HepG2 (cell line): ENCODE measurements at regions not wholly inside any gene's neighbourhood (a gene's known extent, or its start where the extent isn't known, plus 50 kb on each side); places are given as distances from the start of the nearest gene placed in this dataset.

ENCODE experiments used
- ATAC-seq: fragments of 200-7000 bp; cut with Tn5 transposase; 3 replicates; pipeline ENCODE4 v1.9.1; 2020; ENCODE audit warnings: mild to moderate bottlenecking, moderate library complexity
- BruUV-seq: library from RNA; stranded (reverse); fragments of 400-500 nt; replicated peaks from 2 replicates; lab custom pipeline; 2021; lab: Mats Ljungman, UMichigan
- CTCF ChIA-PET: fragments of 300-600 bp; formaldehyde crosslinking; extraction: SDS; loops from one replicate; lab custom pipeline; 2021; ENCODE audit warnings: low total read pairs, inconsistent platforms, low intra/inter-chr PET ratio; lab: Yijun Ruan, JAX
- POLR2A ChIA-PET: fragments of 350-600 bp; sonication (Branson Sonifier 250); formaldehyde crosslinking; loops from one replicate; lab custom pipeline; 2020; ENCODE audit warnings: antibody characterized with exemption, inconsistent platforms; lab: Yijun Ruan, JAX
- DNase-seq: peaks from one replicate; pipeline ENCODE4 v3.0.0-alpha.2; 2015; ENCODE audit warnings: low spot score
- FAIRE-seq: peaks from 3 replicates; lab custom pipeline; 2011; peaks lifted over from hg19 to GRCh38; lab: Jason Lieb, UNC
- H2AFZ ChIP-seq: one replicate; pipeline ENCODE4 v1.6.1; 2011; ENCODE audit warnings: low read length, inconsistent platforms
- H3K27ac ChIP-seq: fragments of 300-600 bp; 3 replicates; pipeline ENCODE4 v1.8.0; 2011; ENCODE audit warnings: mixed run types, mild to moderate bottlenecking, mixed read lengths, low read length, inconsistent platforms; ENCODE audit not compliant: insufficient read depth; ENCODE audit errors: extremely low read length
- H3K27me3 ChIP-seq, 2 experiments: fragments of 200-600 bp in 1 of 2; 2 replicates in 1 of 2; 3 replicates in 1 of 2; pipeline versions ENCODE4 v1.6.0 to v1.8.0; 2011; ENCODE audit warnings: low read length in 2 of 2, mild to moderate bottlenecking in 2 of 2, moderate library complexity in 2 of 2, inconsistent platforms in 1 of 2; ENCODE audit not compliant: insufficient read depth in 2 of 2, control insufficient read depth in 1 of 2
- H3K36me3 ChIP-seq, 2 experiments: fragments of 200-600 bp in 1 of 2; replicated peaks in 1 of 2; 2 replicates in 1 of 2; 3 replicates in 1 of 2; pipeline versions ENCODE4 v1.5.1 to v1.8.0; 2011; ENCODE audit warnings: low read length in 2 of 2, inconsistent platforms in 1 of 2; ENCODE audit not compliant: insufficient read depth in 2 of 2, control insufficient read depth in 1 of 2
- H3K4me1 ChIP-seq: 2 replicates; pipeline ENCODE4 v1.5.1; 2012; ENCODE audit warnings: low read length, inconsistent platforms; ENCODE audit not compliant: insufficient read depth
- H3K4me2 ChIP-seq: 2 replicates; pipeline ENCODE4 v1.6.0; 2011; ENCODE audit warnings: low read depth, low read length, inconsistent platforms
- H3K4me3 ChIP-seq, 3 experiments: fragments of 200-600 bp in 1 of 3; sonication (generic), shearing (Covaris generic) in 1 of 3; replicated peaks in 1 of 3; 2 replicates each; pipeline ENCODE4 v1.5.1; 2011 to 2016; ENCODE audit warnings: low read length in 3 of 3, inconsistent platforms in 2 of 3, low read depth in 2 of 3, mild to moderate bottlenecking in 2 of 3, control low read depth in 1 of 3, mixed read lengths in 1 of 3; ENCODE audit not compliant: insufficient read depth in 1 of 3
- H3K79me2 ChIP-seq: one replicate; pipeline ENCODE4 v1.6.1; 2011; ENCODE audit warnings: low read length, inconsistent platforms; ENCODE audit not compliant: insufficient read depth
- H3K9ac ChIP-seq: 2 replicates; pipeline ENCODE4 v1.6.0; 2011; ENCODE audit warnings: mild to moderate bottlenecking, low read depth, low read length, inconsistent platforms; ENCODE audit not compliant: insufficient read depth
- H3K9me3 ChIP-seq: 2 replicates; pipeline ENCODE4 v1.5.1; 2012; ENCODE audit warnings: mild to moderate bottlenecking, low read length
- H4K20me1 ChIP-seq: 2 replicates; pipeline ENCODE4 v1.6.0; 2011; ENCODE audit warnings: inconsistent platforms, mild to moderate bottlenecking, low read length, moderate library complexity; ENCODE audit not compliant: insufficient read depth
- AGO1 ChIP-seq: fragments of 200-400 bp; formaldehyde crosslinking; IDR thresholded peaks from 2 replicates; pipeline ENCODE4 v1.6.1; 2017; ENCODE audit warnings: mild to moderate bottlenecking, low read depth, low read length, moderate library complexity; ENCODE audit not compliant: poor library complexity, severe bottlenecking
- CEBPG ChIP-seq: IDR thresholded peaks from 2 replicates; pipeline ENCODE4 v1.6.1; 2016
- CSRNP2 ChIP-seq: sonication (generic); formaldehyde crosslinking; conservative IDR thresholded peaks from 2 replicates; pipeline ENCODE4 v1.8.0; 2022; ENCODE audit warnings: low read depth, missing genetic modification reagents
- DNMT1 ChIP-seq: sonication (generic); formaldehyde crosslinking; IDR thresholded peaks from 2 replicates; pipeline ENCODE4 v1.5.1; 2020; ENCODE audit warnings: mild to moderate bottlenecking, missing genetic modification reagents
- MEIS2 ChIP-seq: sonication (generic); formaldehyde crosslinking; IDR thresholded peaks from 2 replicates; pipeline ENCODE4 v1.9.0; 2021; ENCODE audit warnings: mild to moderate bottlenecking, missing genetic modification reagents
- MXI1 ChIP-seq: IDR thresholded peaks from 3 replicates; pipeline ENCODE4 v1.6.1; 2012; ENCODE audit warnings: low read depth, low read length, inconsistent platforms, borderline replicate concordance
- PRPF4 ChIP-seq: fragments of 200-400 bp; formaldehyde crosslinking; IDR thresholded peaks from 2 replicates; pipeline ENCODE4 v1.6.1; 2016; ENCODE audit warnings: low read length, low read depth; ENCODE audit not compliant: poor library complexity, severe bottlenecking
- RARG ChIP-seq: sonication (generic); formaldehyde crosslinking; IDR thresholded peaks from 2 replicates; pipeline ENCODE4 v1.4.0; 2020; ENCODE audit warnings: low read depth, mild to moderate bottlenecking, missing genetic modification reagents
- RORA ChIP-seq: sonication (generic); formaldehyde crosslinking; IDR thresholded peaks from 2 replicates; pipeline ENCODE4 v1.5.0; 2020; ENCODE audit warnings: mild to moderate bottlenecking, missing genetic modification reagents, moderate library complexity
- SPEN ChIP-seq: sonication (generic); formaldehyde crosslinking; IDR thresholded peaks from 2 replicates; pipeline ENCODE4 v1.5.1; 2020; ENCODE audit warnings: low read depth, mild to moderate bottlenecking, missing genetic modification reagents
- STAG1 ChIP-seq: sonication (generic); formaldehyde crosslinking; IDR thresholded peaks from 2 replicates; pipeline ENCODE4 v1.4.0; 2020; ENCODE audit warnings: missing genetic modification reagents
- SYNCRIP ChIP-seq: fragments of 200-400 bp; formaldehyde crosslinking; IDR thresholded peaks from 2 replicates; pipeline ENCODE4 v1.6.1; 2018; ENCODE audit warnings: mild to moderate bottlenecking, low read depth, low read length; ENCODE audit not compliant: insufficient read depth
- WIZ ChIP-seq: sonication (generic); formaldehyde crosslinking; IDR thresholded peaks from 2 replicates; pipeline ENCODE4 v1.5.1; 2020; ENCODE audit warnings: mild to moderate bottlenecking, missing genetic modification reagents
- ZBTB1 ChIP-seq: sonication (generic); formaldehyde crosslinking; IDR thresholded peaks from 2 replicates; pipeline ENCODE4 v1.4.0; 2020; ENCODE audit warnings: missing genetic modification reagents, borderline replicate concordance
- ZBTB44 ChIP-seq: sonication (generic); formaldehyde crosslinking; IDR thresholded peaks from 2 replicates; pipeline ENCODE4 v1.4.0; 2020; ENCODE audit warnings: missing genetic modification reagents
- ZNF207 ChIP-seq: fragments of 450-650 bp; IDR thresholded peaks from 2 replicates; pipeline ENCODE4 v1.6.1; 2016; ENCODE audit warnings: antibody characterized with exemption, borderline replicate concordance
- ZNF329 ChIP-seq: sonication (generic); formaldehyde crosslinking; IDR thresholded peaks from 2 replicates; pipeline ENCODE4 v1.9.0; 2021; ENCODE audit warnings: low read depth, mild to moderate bottlenecking, missing genetic modification reagents
- ZNF343 ChIP-seq: sonication (generic); formaldehyde crosslinking; IDR thresholded peaks from 2 replicates; pipeline ENCODE4 v1.4.0; 2020; ENCODE audit warnings: mild to moderate bottlenecking, missing genetic modification reagents
- ZNF468 ChIP-seq: sonication (generic); formaldehyde crosslinking; IDR thresholded peaks from 2 replicates; pipeline ENCODE4 v1.8.0; 2022; ENCODE audit warnings: mild to moderate bottlenecking, moderate library complexity, missing genetic modification reagents
- ZNF737 ChIP-seq: sonication (generic); formaldehyde crosslinking; IDR thresholded peaks from 2 replicates; pipeline ENCODE4 v1.5.0; 2020; ENCODE audit warnings: missing genetic modification reagents, mild to moderate bottlenecking, borderline replicate concordance
- WGBS: methylation state at CpG from one replicate; pipeline ENCODE4 v1.1.6; 2017; ENCODE audit warnings: low lambda C conversion rate; 5-methylcytosine and 5-hydroxymethylcytosine counted together
- in situ Hi-C: cut with HindIII; loops from 2 replicates; pipeline ENCODE4 v1.10.0; 2017; ENCODE audit warnings: low pct_unique_long_range_greater_than_20kb; ENCODE audit not compliant: extremely low pct_ligation_motif_present
- intact Hi-C: fragments of 100-400 bp; cut with micrococcal nuclease; formaldehyde crosslinking; loops from one replicate; pipeline ENCODE4 v1.10.0; 2022; ENCODE audit not compliant: unreplicated experiment

GRCh38 chr9:26754509-26755164 is 138.0 kb downstream of the CAAP1 start:
- FAIRE-seq (no peak), DNase-seq (no peak)
- no peak for TF ChIP-seq RORA (CRISPR knock-in tag)
- no peak for TF ChIP-seq WIZ (CRISPR knock-in tag)
- no peak for TF ChIP-seq ZBTB44 (CRISPR knock-in tag)
- no peak for TF ChIP-seq ZBTB1 (CRISPR knock-in tag)
- TF ChIP-seq STAG1 (CRISPR knock-in tag) = no peak
- TF ChIP-seq DNMT1 (CRISPR knock-in tag) = no peak
- no peak for TF ChIP-seq ZNF737
- TF ChIP-seq ZNF468 (CRISPR knock-in tag) = no peak
- TF ChIP-seq MEIS2 = no peak
- TF ChIP-seq PRPF4 = no peak
- TF ChIP-seq CEBPG = no peak
- no peak for TF ChIP-seq AGO1
- TF ChIP-seq CSRNP2 (CRISPR knock-in tag) = no peak
- TF ChIP-seq RARG (CRISPR knock-in tag) = no peak
- TF ChIP-seq ZNF343 = no peak
- no peak for TF ChIP-seq ZNF207
- no peak for TF ChIP-seq ZNF329 (CRISPR knock-in tag)
- TF ChIP-seq MXI1 = no peak
- TF ChIP-seq SPEN (CRISPR knock-in tag) = no peak
- no peak for TF ChIP-seq SYNCRIP

More at GRCh38 chr9:26754509-26755164, 138.0 kb downstream of the CAAP1 start:
- ChIA-PET POLR2A (no interaction called here), CTCF (no interaction called here)
- Histone ChIP-seq H3K4me3 (no peak overlapping the region), H3K79me2 (no peaks in the 10 kb centered on the region), H3K4me1 (no peaks in the 10 kb centered on the region), H3K9me3 (no peaks in the 10 kb centered on the region), H3K27me3 (peaks cover 0 to 4% of the 10 kb centered on the region in 2 experiments; a peak in 1 of 5 replicates), H2AFZ (no peak overlapping the region), H3K36me3 (no peaks in the 10 kb centered on the region), H3K9ac (no peak overlapping the region), H3K27ac (no peak overlapping the region), H3K4me2 (no peak overlapping the region), H4K20me1 (no peaks in the 10 kb centered on the region)
- 55% methylated on average over 10 of the region's 10 CpGs for WGBS
- intact Hi-C loops = no loop called here
- in situ Hi-C loops = no loop called here
- no TSS peak for BruUV-seq
- no peak for ATAC-seq
